ENCODE measurements at regions not wholly inside any gene's neighbourhood (a gene's known extent, or its start where the extent isn't known, plus 50 kb on each side); places are given as distances from the start of the nearest gene placed in this dataset.
"Not testable (repeated sequence)": the region's sequence is repeated elsewhere in the genome, so short reads cannot be mapped to it uniquely, and the experiment has no call there.

DNA sequence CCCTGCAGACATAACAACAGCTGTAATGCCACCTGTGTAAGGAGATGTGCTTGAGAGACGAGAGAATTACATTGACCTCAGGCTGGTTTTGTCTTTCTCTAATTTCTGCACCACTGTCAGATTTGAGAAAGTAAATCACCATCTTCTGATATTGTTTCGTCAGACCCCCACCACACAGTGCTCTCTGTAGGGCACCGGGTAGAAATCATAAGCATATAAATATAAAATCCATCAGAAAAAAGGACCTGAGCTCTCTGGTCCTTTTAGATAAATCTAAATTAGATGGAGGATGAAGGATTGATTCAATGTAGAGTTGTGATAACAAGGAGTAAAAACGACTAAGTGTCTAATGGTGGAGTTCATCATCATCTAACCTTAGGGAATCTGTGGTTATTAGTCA lies 1981.0 kb upstream of the PRR20A start:
- no peak for DNase-seq (ENCODE audit: extremely low spot score)
- Histone ChIP-seq H3K4me1 (no peaks in the 10 kb centered on the region), H3K27me3 (peaks cover 0 to 5% (median 0%) of the 10 kb centered on the region in 4 donors), H3K27ac (replicated peaks in 1 of 4) (no peak overlapping the region), H3K36me3 (no peaks in the 10 kb centered on the region), H3K9me3 (peaks cover 0 to 15% (median 9%) of the 10 kb centered on the region in 4 donors), H3K4me3 (no peak overlapping the region)
- WGBS: 54% methylated on average over 4 of the region's 4 CpGs
- TF ChIP-seq POLR2AphosphoS5 (IDR thresholded peaks at IDR 0.05) (no peak), POLR2A (IDR thresholded peaks at IDR 0.05; ENCODE audit: low read depth) (no peak), EP300 (IDR thresholded peaks at IDR 0.05) (no peak)
- TF ChIP-seq, protein P1, sequence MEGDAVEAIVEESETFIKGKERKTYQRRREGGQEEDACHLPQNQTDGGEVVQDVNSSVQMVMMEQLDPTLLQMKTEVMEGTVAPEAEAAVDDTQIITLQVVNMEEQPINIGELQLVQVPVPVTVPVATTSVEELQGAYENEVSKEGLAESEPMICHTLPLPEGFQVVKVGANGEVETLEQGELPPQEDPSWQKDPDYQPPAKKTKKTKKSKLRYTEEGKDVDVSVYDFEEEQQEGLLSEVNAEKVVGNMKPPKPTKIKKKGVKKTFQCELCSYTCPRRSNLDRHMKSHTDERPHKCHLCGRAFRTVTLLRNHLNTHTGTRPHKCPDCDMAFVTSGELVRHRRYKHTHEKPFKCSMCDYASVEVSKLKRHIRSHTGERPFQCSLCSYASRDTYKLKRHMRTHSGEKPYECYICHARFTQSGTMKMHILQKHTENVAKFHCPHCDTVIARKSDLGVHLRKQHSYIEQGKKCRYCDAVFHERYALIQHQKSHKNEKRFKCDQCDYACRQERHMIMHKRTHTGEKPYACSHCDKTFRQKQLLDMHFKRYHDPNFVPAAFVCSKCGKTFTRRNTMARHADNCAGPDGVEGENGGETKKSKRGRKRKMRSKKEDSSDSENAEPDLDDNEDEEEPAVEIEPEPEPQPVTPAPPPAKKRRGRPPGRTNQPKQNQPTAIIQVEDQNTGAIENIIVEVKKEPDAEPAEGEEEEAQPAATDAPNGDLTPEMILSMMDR (IDR thresholded peaks at IDR 0.05): no peak
- intact Hi-C loops (cut with DNase I): no loop called here

DNA sequence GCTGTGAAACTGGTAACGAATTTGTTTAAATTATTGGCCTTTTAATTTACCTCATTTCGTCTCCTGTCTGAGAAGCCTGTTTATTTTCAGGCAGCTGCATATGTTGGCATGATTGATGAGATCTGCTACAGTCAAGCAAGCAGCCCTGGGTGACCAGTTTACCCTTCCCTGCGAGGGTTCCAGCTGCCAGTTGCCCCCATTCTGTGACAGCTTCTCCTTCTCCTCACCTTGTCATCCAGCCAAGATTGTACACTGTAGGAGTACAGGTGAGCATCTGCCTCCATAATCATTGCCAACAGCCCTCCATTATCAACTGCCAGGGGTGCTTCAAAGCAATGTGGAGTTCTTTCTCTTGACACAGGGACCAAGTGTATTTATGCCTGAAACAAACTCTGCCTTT lies 1979.9 kb upstream of the PRR20A start:
- DNase-seq (ENCODE audit: extremely low spot score): no peak
- H3K4me1 ChIP-seq: no peaks in the 10 kb centered on the region
- peaks cover 0 to 13% (median 9%) of the 10 kb centered on the region in 4 donors for H3K9me3 ChIP-seq
- WGBS: 20% methylated on average over 3 of the region's 3 CpGs
- no peak overlapping the region for H3K27ac ChIP-seq (replicated peaks in 1 of 4)
- H3K27me3 ChIP-seq: peaks cover 0 to 8% (median 0%) of the 10 kb centered on the region in 4 donors
- TF ChIP-seq, protein P1 (IDR thresholded peaks at IDR 0.05): no peak
- TF ChIP-seq POLR2AphosphoS5 (IDR thresholded peaks at IDR 0.05) (no peak), POLR2A (IDR thresholded peaks at IDR 0.05; ENCODE audit: low read depth) (no peak)
- H3K36me3 ChIP-seq: no peaks in the 10 kb centered on the region
- intact Hi-C loops (cut with DNase I): no loop called here
- H3K4me3 ChIP-seq: no peak overlapping the region

DNA sequence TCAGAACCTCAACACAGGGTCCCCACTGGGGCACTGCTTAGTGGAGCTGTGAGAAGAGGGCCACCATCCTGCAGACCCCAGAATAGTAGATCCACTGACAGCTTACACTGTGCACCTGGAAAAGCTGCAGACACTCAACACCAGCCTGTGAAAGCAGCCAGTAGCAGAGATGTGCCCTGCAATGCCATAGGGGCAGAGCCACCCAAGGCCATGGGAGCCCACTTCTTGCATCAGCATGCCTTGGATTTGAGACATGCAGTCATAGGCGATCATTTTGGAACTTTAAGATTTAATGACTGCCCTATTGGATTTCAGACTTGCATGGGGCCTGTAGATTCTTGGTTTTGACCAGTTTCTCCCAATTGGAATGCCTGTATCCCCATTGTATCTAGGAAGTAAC lies 1962.1 kb upstream of the PRR20A start:
- H3K4me1 ChIP-seq; DNase-seq (ENCODE audit: extremely low spot score); H3K27ac ChIP-seq (replicated peaks in 1 of 4); H3K36me3 ChIP-seq; intact Hi-C loops (cut with DNase I); H3K4me3 ChIP-seq; H3K27me3 ChIP-seq; H3K9me3 ChIP-seq: not testable (repeated sequence)
- WGBS: 100% methylated on average over 1 of the region's 1 CpG

DNA sequence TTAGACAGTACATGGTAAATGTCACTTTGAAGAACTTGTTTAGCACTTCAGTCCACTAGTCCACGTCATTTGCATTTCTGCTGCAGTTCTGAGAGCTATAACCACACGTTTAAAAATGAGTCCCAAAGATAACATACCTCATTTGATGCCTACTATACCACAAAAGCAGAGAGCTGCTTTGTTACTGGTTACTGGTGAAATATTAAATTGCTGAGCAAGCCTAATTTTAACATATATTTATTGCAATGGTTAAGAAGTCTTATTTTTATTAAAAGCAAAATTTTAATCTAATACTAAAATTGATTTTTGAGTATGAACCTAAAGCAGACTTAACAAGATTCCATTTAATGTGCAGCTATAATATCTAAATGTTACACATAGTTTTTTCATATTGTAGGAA lies 1949.7 kb upstream of the PRR20A start:
- Histone ChIP-seq H3K27me3 (no peaks in the 10 kb centered on the region), H3K36me3 (no peaks in the 10 kb centered on the region), H3K27ac (replicated peaks in 1 of 4) (no peak overlapping the region), H3K4me3 (no peak overlapping the region), H3K9me3 (peaks cover 0 to 10% (median 4%) of the 10 kb centered on the region in 4 donors), H3K4me1 (no peaks in the 10 kb centered on the region)
- 57% methylated on average over 2 of the region's 2 CpGs for WGBS
- intact Hi-C loops (cut with DNase I): no loop called here
- no peak for TF ChIP-seq POLR2AphosphoS5 (IDR thresholded peaks at IDR 0.05)
- no peak for TF ChIP-seq EP300 (IDR thresholded peaks at IDR 0.05)
- TF ChIP-seq POLR2A (IDR thresholded peaks at IDR 0.05; ENCODE audit: low read depth): no peak
- TF ChIP-seq, protein P1 (IDR thresholded peaks at IDR 0.05): no peak
- DNase-seq (ENCODE audit: extremely low spot score): no peak

DNA sequence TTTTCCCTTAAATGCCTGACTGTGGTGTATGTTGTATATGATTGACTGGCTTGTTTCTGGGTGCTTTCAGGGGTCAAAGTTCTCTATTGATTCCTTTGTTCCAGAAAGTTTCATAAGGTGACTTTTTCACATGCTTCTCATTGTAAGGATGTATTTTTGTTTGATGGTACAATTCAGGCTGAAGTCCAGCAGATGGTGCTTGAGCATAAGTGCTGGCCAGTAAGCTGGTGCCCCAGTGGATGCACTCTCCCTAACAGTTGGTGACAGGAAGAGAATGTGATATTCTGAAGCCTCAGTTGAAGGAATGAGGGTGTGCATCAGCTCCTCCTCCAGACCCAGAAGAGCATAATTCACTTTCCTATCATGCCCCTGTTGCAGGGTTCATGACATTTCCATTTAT lies 1941.6 kb upstream of the PRR20A start:
- intact Hi-C loops (cut with DNase I): no loop called here
- TF ChIP-seq POLR2A (IDR thresholded peaks at IDR 0.05; ENCODE audit: low read depth): no peak
- no peak for TF ChIP-seq POLR2AphosphoS5 (IDR thresholded peaks at IDR 0.05)
- TF ChIP-seq EP300 (IDR thresholded peaks at IDR 0.05): no peak
- TF ChIP-seq, protein P1 (IDR thresholded peaks at IDR 0.05): no peak
- no peaks in the 10 kb centered on the region for H3K4me1 ChIP-seq
- peaks cover 0 to 10% (median 4%) of the 10 kb centered on the region in 4 donors for H3K9me3 ChIP-seq
- H3K36me3 ChIP-seq: no peaks in the 10 kb centered on the region
- H3K27me3 ChIP-seq: no peaks in the 10 kb centered on the region
- DNase-seq (ENCODE audit: extremely low spot score): no peak
- no peak overlapping the region for H3K4me3 ChIP-seq
- no peak overlapping the region for H3K27ac ChIP-seq (replicated peaks in 1 of 4)

Data from esophagus muscularis mucosa (tissue), 4 donors.